Lung (tissue), 11 donors: ENCODE measurements at regions not wholly inside any gene's neighbourhood (a gene's known extent, or its start where the extent isn't known, plus 50 kb on each side); places are given as distances from the start of the nearest gene placed in this dataset.
A peak's percentile ranks its signal among the peaks of the same experiment; 100 is the strongest.
"Not testable (repeated sequence)": the region's sequence is repeated elsewhere in the genome, so short reads cannot be mapped to it uniquely, and the experiment has no call there.

Experiments
- ATAC-seq: fragments of 200-7000 bp; cut with Tn5 transposase; one replicate; pipeline ENCODE4 v1.9.1; 2020; ENCODE audit warnings: moderate number of reproducible peaks; ENCODE audit not compliant: insufficient read depth, low FRiP score
- DNase-seq, 3 donors: peaks; one replicate each; pipeline ENCODE4 v3.0.0-alpha.2; 2013 to 2017
- H3K27ac ChIP-seq, 2 donors: one replicate each; pipeline ENCODE4 v1.5.1; 2013; ENCODE audit warnings: mild to moderate bottlenecking in 2 of 2, moderate library complexity in 2 of 2, control low read depth in 1 of 2, inconsistent platforms in 1 of 2, low read depth in 1 of 2, low read length in 1 of 2
- H3K27me3 ChIP-seq, 3 donors: one replicate each; pipeline ENCODE4 v1.5.1; 2013; ENCODE audit warnings: low read length in 2 of 3; ENCODE audit not compliant: control insufficient read depth in 3 of 3, insufficient read depth in 3 of 3
- H3K36me3 ChIP-seq, 4 donors: one replicate each; pipeline ENCODE4 v1.5.1; 2013; ENCODE audit warnings: low read length in 4 of 4, mild to moderate bottlenecking in 1 of 4, moderate library complexity in 1 of 4; ENCODE audit not compliant: control insufficient read depth in 4 of 4, insufficient read depth in 4 of 4
- H3K4me1 ChIP-seq, 5 donors: one replicate each; pipeline ENCODE4 v1.5.1; 2013; ENCODE audit warnings: low read length in 5 of 5, mild to moderate bottlenecking in 2 of 5, moderate library complexity in 1 of 5; ENCODE audit not compliant: control insufficient read depth in 5 of 5, insufficient read depth in 5 of 5
- H3K4me3 ChIP-seq: one replicate; pipeline ENCODE4 v1.5.1; 2013; ENCODE audit warnings: mild to moderate bottlenecking, control low read depth, moderate library complexity
- H3K9ac ChIP-seq, 2 donors: one replicate each; pipeline ENCODE4 v1.5.1; 2013; ENCODE audit warnings: low read length in 2 of 2, control low read depth in 1 of 2; ENCODE audit not compliant: insufficient read depth in 1 of 2
- H3K9me3 ChIP-seq, 4 donors: one replicate each; pipeline ENCODE4 v1.5.1; 2013; ENCODE audit warnings: low read length in 3 of 4, mild to moderate bottlenecking in 1 of 4, moderate library complexity in 1 of 4; ENCODE audit not compliant: control insufficient read depth in 4 of 4, insufficient read depth in 3 of 4
- CTCF ChIP-seq: IDR thresholded peaks from 2 replicates; pipeline ENCODE4 v1.5.1; 2012; ENCODE audit warnings: mild to moderate bottlenecking; ENCODE audit errors: control extremely low read depth, extremely low read depth
- WGBS, 2 donors: extraction: QIAGEN DNeasy Blood & Tissue Kit; methylation state at CpG; one replicate each; pipeline ENCODE4 v1.1.7; 2013; 5-methylcytosine and 5-hydroxymethylcytosine counted together
- donor health status: control.
- donor health status: control.
- donor health status: Bipolar disorder and iron deficiency.
- donor health status: healthy.
- donor health status: DM: yes; HTN: yes; CAD: no.

GRCh38 chr14:38931969-38932652, 170.9 kb downstream of the SEC23A start:
- Histone ChIP-seq H3K4me1 (peaks cover 0 to 4% (median 0%) of the 10 kb centered on the region in 5 donors), H3K27me3 (no peaks in the 10 kb centered on the region), H3K9ac (no peak overlapping the region), H3K27ac (no peak overlapping the region), H3K36me3 (no peaks in the 10 kb centered on the region), H3K9me3 (peaks cover 0 to 2% (median 0%) of the 10 kb centered on the region in 4 donors), H3K4me3 (no peak overlapping the region)
- ATAC-seq (no peak), DNase-seq (no peak)
- TF ChIP-seq CTCF: no peak
- WGBS, 2 donors: 93 to 96% methylated on average over 11 of the region's 11 CpGs

GRCh38 chr14:38930898-38931297, 172.1 kb downstream of the SEC23A start:
- H3K27me3 ChIP-seq: no peaks in the 10 kb centered on the region
- DNase-seq (no peak), ATAC-seq (no peak)
- no peak overlapping the region for H3K27ac ChIP-seq
- peaks cover 0 to 4% (median 0%) of the 10 kb centered on the region in 5 donors for H3K4me1 ChIP-seq
- H3K36me3 ChIP-seq: no peaks in the 10 kb centered on the region
- 85% methylated on average over 1 of the region's 1 CpG for WGBS, 2 donors
- H3K9ac ChIP-seq: no peak overlapping the region
- peaks cover 0 to 2% (median 0%) of the 10 kb centered on the region in 4 donors for H3K9me3 ChIP-seq
- TF ChIP-seq CTCF: no peak
- H3K4me3 ChIP-seq: no peak overlapping the region

- Histone ChIP-seq H3K9me3 (peaks cover 0 to 2% (median 0%) of the 10 kb centered on the region in 4 donors), H3K27me3 (no peaks in the 10 kb centered on the region), H3K4me3 (no peak overlapping the region), H3K4me1 (peaks cover 0 to 4% (median 0%) of the 10 kb centered on the region in 5 donors), H3K36me3 (no peaks in the 10 kb centered on the region), H3K9ac (no peak overlapping the region), H3K27ac (no peak overlapping the region)
- 81 to 92% methylated on average over 3 of the region's 3 CpGs for WGBS, 2 donors
- no peak for TF ChIP-seq CTCF
- DNase-seq (no peak), ATAC-seq (no peak)
Observed at GRCh38 chr14:38930022-38930421, 173.0 kb downstream of the SEC23A start.

GRCh38 chr14:38929416-38929815, 173.6 kb downstream of the SEC23A start:
- H3K4me1 ChIP-seq: peaks cover 0 to 4% (median 0%) of the 10 kb centered on the region in 5 donors
- no peaks in the 10 kb centered on the region for H3K27me3 ChIP-seq
- ATAC-seq: no peak
- peaks cover 0 to 2% (median 0%) of the 10 kb centered on the region in 4 donors for H3K9me3 ChIP-seq
- H3K9ac ChIP-seq: no peak overlapping the region
- TF ChIP-seq CTCF: no peak
- no peak overlapping the region for H3K4me3 ChIP-seq
- peak in 2 of 3 donors; percentile 39 to 68 for DNase-seq
- no peak overlapping the region for H3K27ac ChIP-seq
- no peaks in the 10 kb centered on the region for H3K36me3 ChIP-seq

GRCh38 chr14:38921893-38922292, 181.1 kb downstream of the SEC23A start:
- H3K4me1 ChIP-seq, H3K36me3 ChIP-seq, H3K4me3 ChIP-seq, H3K27ac ChIP-seq, DNase-seq, H3K9ac ChIP-seq, ATAC-seq, H3K27me3 ChIP-seq, H3K9me3 ChIP-seq: not testable (repeated sequence)
- 91 to 93% methylated on average over 11 of the region's 11 CpGs for WGBS, 2 donors
